ENCODE measurements at regions not wholly inside any gene's neighbourhood (a gene's known extent, or its start where the extent isn't known, plus 50 kb on each side); places are given as distances from the start of the nearest gene placed in this dataset.

DNA sequence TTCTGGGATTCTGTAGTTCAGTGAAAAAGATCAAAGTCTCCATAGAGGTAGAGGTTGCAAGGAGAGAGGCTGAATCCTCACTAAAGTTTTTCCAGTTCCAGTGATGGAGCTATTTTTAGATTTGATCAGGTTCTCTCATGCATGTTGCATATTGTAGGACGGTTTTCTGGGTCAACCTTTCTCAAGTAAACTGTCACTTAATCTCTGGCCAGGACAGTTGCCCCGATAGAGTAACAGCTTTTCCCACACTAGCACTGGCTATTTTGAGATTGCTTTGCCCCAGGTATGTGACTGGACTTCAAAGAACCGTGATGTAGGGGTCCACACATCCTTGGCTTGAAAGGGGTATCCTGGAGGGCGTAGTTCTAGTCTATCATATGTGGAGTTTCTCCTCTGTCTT is 67.4 kb upstream of the EPCAM start:
- Histone ChIP-seq H3K27ac (ENCODE audit: control insufficient read depth, insufficient read depth, low read length) (no peak overlapping the region), H3K9ac (ENCODE audit: control insufficient read depth, extremely low read depth, insufficient read depth, low read length) (no peak overlapping the region), H3K79me2 (ENCODE audit: control insufficient read depth, insufficient read depth, low read length) (no peaks in the 10 kb centered on the region), H4K20me1 (ENCODE audit: control insufficient read depth, extremely low read depth, insufficient read depth, low read length) (no peaks in the 10 kb centered on the region), H3K4me2 (ENCODE audit: control insufficient read depth, extremely low read depth, insufficient read depth, low read depth, low read length) (no peak overlapping the region), H3K4me1 (ENCODE audit: control insufficient read depth, extremely low read depth, insufficient read depth, low read length) (peaks cover 3% of the 10 kb centered on the region), H3K9me3 (ENCODE audit: control insufficient read depth, low read depth, low read length) (no peaks in the 10 kb centered on the region), H3K4me3 (ENCODE audit: control insufficient read depth in 2 of 3, extremely low read depth in 1 of 3, insufficient read depth in 2 of 3, low read depth in 1 of 3, low read length in 3 of 3) (no peak overlapping the region), H3K9me1 (ENCODE audit: control insufficient read depth, extremely low read depth, insufficient read depth, low read length) (no peaks in the 10 kb centered on the region), H3K27me3 (ENCODE audit: control insufficient read depth, extremely low read depth, insufficient read depth, low read length) (peaks cover 10% of the 10 kb centered on the region), H3K36me3 (ENCODE audit: control insufficient read depth in 2 of 2, extremely low read depth in 1 of 2, insufficient read depth in 2 of 2, low read length in 2 of 2) (no peaks in the 10 kb centered on the region), H2AFZ (ENCODE audit: control insufficient read depth, low read length) (no peak overlapping the region)
- FAIRE-seq (no peak), DNase-seq (ENCODE audit: low read depth, low spot score) (no peak)
- dilution Hi-C loops (cut with MboI; ENCODE audit: extremely low pct_ligation_motif_present, low sequenced_read_pairs): no loop called here
- no peak for TF ChIP-seq EZH2 (IDR thresholded peaks at IDR 0.05; ENCODE audit: low read length)
- TF ChIP-seq, protein P1, sequence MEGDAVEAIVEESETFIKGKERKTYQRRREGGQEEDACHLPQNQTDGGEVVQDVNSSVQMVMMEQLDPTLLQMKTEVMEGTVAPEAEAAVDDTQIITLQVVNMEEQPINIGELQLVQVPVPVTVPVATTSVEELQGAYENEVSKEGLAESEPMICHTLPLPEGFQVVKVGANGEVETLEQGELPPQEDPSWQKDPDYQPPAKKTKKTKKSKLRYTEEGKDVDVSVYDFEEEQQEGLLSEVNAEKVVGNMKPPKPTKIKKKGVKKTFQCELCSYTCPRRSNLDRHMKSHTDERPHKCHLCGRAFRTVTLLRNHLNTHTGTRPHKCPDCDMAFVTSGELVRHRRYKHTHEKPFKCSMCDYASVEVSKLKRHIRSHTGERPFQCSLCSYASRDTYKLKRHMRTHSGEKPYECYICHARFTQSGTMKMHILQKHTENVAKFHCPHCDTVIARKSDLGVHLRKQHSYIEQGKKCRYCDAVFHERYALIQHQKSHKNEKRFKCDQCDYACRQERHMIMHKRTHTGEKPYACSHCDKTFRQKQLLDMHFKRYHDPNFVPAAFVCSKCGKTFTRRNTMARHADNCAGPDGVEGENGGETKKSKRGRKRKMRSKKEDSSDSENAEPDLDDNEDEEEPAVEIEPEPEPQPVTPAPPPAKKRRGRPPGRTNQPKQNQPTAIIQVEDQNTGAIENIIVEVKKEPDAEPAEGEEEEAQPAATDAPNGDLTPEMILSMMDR (optimal IDR thresholded peaks at IDR 0.05 in 1 of 3, IDR thresholded peaks at IDR 0.05 in 1 of 3, conservative IDR thresholded peaks at IDR 0.05 in 1 of 3; ENCODE audit: extremely low read depth in 1 of 3, insufficient read depth in 2 of 3, low read length in 3 of 3): no peak

DNA sequence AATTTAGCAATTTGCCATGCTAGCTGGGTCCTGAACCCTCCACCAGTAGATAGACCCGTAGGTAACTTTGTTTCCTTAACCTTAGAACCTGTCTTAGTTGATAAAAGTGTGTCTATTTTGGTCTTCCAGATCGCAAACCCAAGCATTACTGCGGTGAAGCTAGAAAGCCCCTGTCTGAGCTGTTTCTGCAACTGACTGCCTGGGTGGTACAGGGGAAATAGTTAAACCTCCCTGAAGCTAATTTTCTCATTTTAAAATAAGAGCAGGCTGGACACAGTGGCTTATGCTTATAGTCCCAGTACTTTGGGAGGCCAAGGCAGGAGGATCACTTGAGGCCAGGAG is 67.9 kb upstream of the EPCAM start:
- DNase-seq (ENCODE audit: low read depth, low spot score): no peak
- TF ChIP-seq, protein P1 (optimal IDR thresholded peaks at IDR 0.05 in 1 of 3, IDR thresholded peaks at IDR 0.05 in 1 of 3, conservative IDR thresholded peaks at IDR 0.05 in 1 of 3; ENCODE audit: extremely low read depth in 1 of 3, insufficient read depth in 2 of 3, low read length in 3 of 3): no peak
- TF ChIP-seq EZH2 (IDR thresholded peaks at IDR 0.05; ENCODE audit: low read length): no peak
- dilution Hi-C loops (cut with MboI; ENCODE audit: extremely low pct_ligation_motif_present, low sequenced_read_pairs): no loop called here
- H3K9ac ChIP-seq (ENCODE audit: control insufficient read depth, extremely low read depth, insufficient read depth, low read length): no peak overlapping the region
- no peak overlapping the region for H3K27ac ChIP-seq (ENCODE audit: control insufficient read depth, insufficient read depth, low read length)
- H4K20me1 ChIP-seq (ENCODE audit: control insufficient read depth, extremely low read depth, insufficient read depth, low read length): no peaks in the 10 kb centered on the region
- H3K4me2 ChIP-seq (ENCODE audit: control insufficient read depth, extremely low read depth, insufficient read depth, low read depth, low read length): no peak overlapping the region
- peaks cover 10% of the 10 kb centered on the region for H3K27me3 ChIP-seq (ENCODE audit: control insufficient read depth, extremely low read depth, insufficient read depth, low read length)
- FAIRE-seq: no peak
- H3K9me1 ChIP-seq (ENCODE audit: control insufficient read depth, extremely low read depth, insufficient read depth, low read length): no peaks in the 10 kb centered on the region
- peaks cover 3% of the 10 kb centered on the region for H3K4me1 ChIP-seq (ENCODE audit: control insufficient read depth, extremely low read depth, insufficient read depth, low read length)
- H3K36me3 ChIP-seq (ENCODE audit: control insufficient read depth in 2 of 2, extremely low read depth in 1 of 2, insufficient read depth in 2 of 2, low read length in 2 of 2): no peaks in the 10 kb centered on the region
- H3K9me3 ChIP-seq (ENCODE audit: control insufficient read depth, low read depth, low read length): no peaks in the 10 kb centered on the region
- no peak overlapping the region for H3K4me3 ChIP-seq (ENCODE audit: control insufficient read depth in 2 of 3, extremely low read depth in 1 of 3, insufficient read depth in 2 of 3, low read depth in 1 of 3, low read length in 3 of 3)
- no peaks in the 10 kb centered on the region for H3K79me2 ChIP-seq (ENCODE audit: control insufficient read depth, insufficient read depth, low read length)
- H2AFZ ChIP-seq (ENCODE audit: control insufficient read depth, low read length): no peak overlapping the region
